Large intestine (tissue), 3 donors: ENCODE measurements at regions not wholly inside any gene's neighbourhood (a gene's known extent, or its start where the extent isn't known, plus 50 kb on each side); places are given as distances from the start of the nearest gene placed in this dataset.

Experiments used
- DNase-seq, 2 donors: peaks; one replicate each; pipeline versions ENCODE4 v3.0.0 to v3.0.0-alpha.2; 2013
- H3K27ac ChIP-seq: one replicate; pipeline ENCODE4 v1.5.1; 2013; ENCODE audit warnings: low read length
- H3K27me3 ChIP-seq: 2 replicates; pipeline ENCODE4 v1.6.1; 2013; ENCODE audit warnings: low read length; ENCODE audit not compliant: control insufficient read depth, insufficient read depth
- H3K36me3 ChIP-seq: 2 replicates; pipeline ENCODE4 v1.6.1; 2013; ENCODE audit warnings: low read length; ENCODE audit not compliant: control insufficient read depth, insufficient read depth
- H3K4me1 ChIP-seq: one replicate; pipeline ENCODE4 v1.6.1; 2013; ENCODE audit warnings: low read length; ENCODE audit not compliant: control insufficient read depth, insufficient read depth
- H3K4me3 ChIP-seq: one replicate; pipeline ENCODE4 v1.5.1; 2013; ENCODE audit warnings: low read length
- H3K9me3 ChIP-seq: one replicate; pipeline ENCODE4 v1.6.1; 2013; ENCODE audit warnings: mild to moderate bottlenecking, low read depth, low read length, moderate library complexity; ENCODE audit not compliant: control insufficient read depth
- WGBS: methylation state at CpG from one replicate; pipeline ENCODE4 v1.1.5; 2013; ENCODE audit warnings: low lambda C conversion rate; ENCODE audit not compliant: insufficient coverage; 5-methylcytosine and 5-hydroxymethylcytosine counted together

DNA sequence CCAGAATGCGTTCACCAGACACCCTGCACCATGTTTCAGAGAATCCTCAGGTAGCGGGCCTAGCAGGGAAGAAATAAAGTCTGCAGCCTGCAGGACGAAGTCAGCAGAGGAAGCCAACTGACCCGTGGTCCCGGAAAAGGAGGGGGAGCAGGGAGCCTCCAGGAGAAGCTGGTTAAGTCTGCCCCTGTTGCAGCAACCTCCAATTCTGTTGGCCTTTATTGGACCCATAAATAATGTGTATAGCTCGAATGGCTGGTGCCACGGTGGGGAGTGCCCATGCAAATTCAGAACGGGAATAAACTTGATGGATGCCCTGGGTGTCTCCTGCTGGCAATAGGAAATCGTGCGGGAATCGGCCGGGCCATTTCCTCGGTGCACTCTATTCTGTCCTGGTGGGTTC is 254.1 kb downstream of the AJAP1 start:
- DNase-seq = no peak
- Histone ChIP-seq H3K9me3 (no peaks in the 10 kb centered on the region), H3K27ac (no peak overlapping the region), H3K4me1 (no peaks in the 10 kb centered on the region), H3K4me3 (no peak overlapping the region), H3K27me3 (no peaks in the 10 kb centered on the region), H3K36me3 (no peaks in the 10 kb centered on the region)
- WGBS = 86% methylated on average over 4 of the region's 13 CpGs

DNA sequence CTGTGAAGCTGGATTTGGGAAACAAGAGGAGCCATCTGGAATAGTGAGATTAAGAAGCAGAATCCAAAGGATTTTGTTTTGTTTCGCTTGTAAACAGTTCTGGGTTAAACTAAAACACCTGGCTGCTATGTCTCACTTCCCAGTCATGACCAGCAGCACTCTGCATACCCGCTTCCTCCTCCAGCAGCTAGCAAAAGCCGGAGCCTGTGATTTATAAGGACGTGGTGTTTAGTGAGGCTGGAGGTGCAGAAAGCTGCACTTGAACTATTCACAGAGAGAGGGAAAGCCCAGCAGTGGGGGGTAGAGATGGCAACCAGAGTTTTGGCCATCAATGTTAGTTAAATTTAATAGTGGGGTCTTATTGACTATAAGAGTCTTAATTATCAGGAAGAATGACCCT is 240.2 kb downstream of the AJAP1 start:
- DNase-seq = no peak
- Histone ChIP-seq H3K4me3 (no peak overlapping the region), H3K9me3 (no peaks in the 10 kb centered on the region), H3K4me1 (no peaks in the 10 kb centered on the region), H3K27me3 (no peaks in the 10 kb centered on the region), H3K27ac (no peak overlapping the region), H3K36me3 (no peaks in the 10 kb centered on the region)
- no CpG with 5 or more reads among the region's 4 CpGs for WGBS

DNA sequence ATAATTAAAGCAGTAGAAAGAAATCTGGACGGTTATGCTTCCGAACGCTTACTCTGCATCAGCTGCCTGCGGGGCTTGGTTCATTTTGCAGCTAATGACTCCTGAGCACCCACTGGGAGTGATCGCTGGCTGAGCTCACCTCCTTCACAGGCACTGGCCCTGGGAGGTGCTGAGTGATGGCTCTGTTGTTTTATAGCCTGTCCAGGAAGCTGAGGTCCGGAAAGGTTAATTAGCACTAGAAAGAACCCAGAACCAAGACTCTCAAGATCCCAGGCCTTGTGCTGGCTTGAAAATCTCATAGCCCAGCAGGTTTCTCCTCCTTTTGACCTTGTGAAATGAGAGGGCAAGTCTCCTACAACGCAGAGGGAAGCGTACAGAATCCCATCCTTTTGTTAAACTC is 226.2 kb downstream of the AJAP1 start:
- no peak overlapping the region for H3K4me3 ChIP-seq
- DNase-seq = no peak
- H3K4me1 ChIP-seq = no peaks in the 10 kb centered on the region
- no peak overlapping the region for H3K27ac ChIP-seq
- H3K9me3 ChIP-seq = no peaks in the 10 kb centered on the region
- no peaks in the 10 kb centered on the region for H3K27me3 ChIP-seq
- H3K36me3 ChIP-seq = no peaks in the 10 kb centered on the region
- WGBS = no CpG with 5 or more reads among the region's 8 CpGs

GRCh38 chr1:4877426-4877825 is 223.0 kb downstream of the AJAP1 start:
- no peak overlapping the region for H3K27ac ChIP-seq
- no peaks in the 10 kb centered on the region for H3K36me3 ChIP-seq
- H3K27me3 ChIP-seq = no peaks in the 10 kb centered on the region
- WGBS = no CpG with 5 or more reads among the region's 3 CpGs
- no peak overlapping the region for H3K4me3 ChIP-seq
- DNase-seq = no peak
- H3K4me1 ChIP-seq = no peaks in the 10 kb centered on the region
- no peaks in the 10 kb centered on the region for H3K9me3 ChIP-seq

DNA sequence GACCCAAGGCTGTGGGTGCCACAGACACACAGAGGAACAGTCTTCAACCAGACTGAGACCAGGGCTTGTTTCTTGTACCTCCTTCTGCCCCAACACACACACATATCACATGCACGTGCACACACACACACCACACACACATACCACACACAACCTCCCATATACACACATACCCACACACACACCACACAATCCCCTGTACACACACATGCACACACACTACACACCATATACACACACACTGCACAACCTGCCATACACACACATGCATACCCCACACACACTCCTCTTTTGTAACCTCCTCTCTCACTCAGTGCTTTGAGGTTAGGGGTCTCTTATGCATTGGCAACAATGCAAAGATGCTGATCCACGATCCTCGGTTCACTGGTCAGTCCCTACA is 217.0 kb downstream of the AJAP1 start:
- no peak for DNase-seq
- Histone ChIP-seq H3K27ac (no peak overlapping the region), H3K27me3 (no peaks in the 10 kb centered on the region), H3K4me3 (no peak overlapping the region), H3K9me3 (no peaks in the 10 kb centered on the region), H3K36me3 (no peaks in the 10 kb centered on the region), H3K4me1 (no peaks in the 10 kb centered on the region)
- WGBS = no CpG with 5 or more reads among the region's 3 CpGs

GRCh38 chr1:4868521-4868920 is 214.1 kb downstream of the AJAP1 start:
- 63% methylated on average over 2 of the region's 2 CpGs for WGBS
- DNase-seq = no peak
- Histone ChIP-seq H3K4me3 (no peak overlapping the region), H3K27ac (no peak overlapping the region), H3K36me3 (no peaks in the 10 kb centered on the region), H3K9me3 (no peaks in the 10 kb centered on the region), H3K27me3 (no peaks in the 10 kb centered on the region), H3K4me1 (no peaks in the 10 kb centered on the region)

DNA sequence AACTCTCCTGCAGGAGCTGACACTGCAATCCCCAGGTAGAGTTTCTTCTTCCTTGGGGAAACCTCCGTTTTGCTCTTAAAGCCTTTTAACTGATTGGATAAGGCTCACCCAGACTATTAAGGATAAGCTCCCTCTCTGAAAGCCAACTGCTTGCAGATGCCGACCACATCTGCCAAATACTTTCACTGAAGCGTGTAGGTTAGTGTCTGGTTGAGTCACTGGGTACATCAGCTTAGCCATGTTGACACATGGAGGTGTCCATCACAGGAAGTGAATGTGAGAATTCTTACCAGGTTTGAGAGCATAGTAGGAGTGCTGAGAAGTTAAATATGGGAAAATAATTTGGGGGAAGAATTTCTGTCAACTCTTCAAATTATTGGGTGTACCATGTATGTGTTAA is 202.0 kb downstream of the AJAP1 start:
- no peaks in the 10 kb centered on the region for H3K9me3 ChIP-seq

DNA sequence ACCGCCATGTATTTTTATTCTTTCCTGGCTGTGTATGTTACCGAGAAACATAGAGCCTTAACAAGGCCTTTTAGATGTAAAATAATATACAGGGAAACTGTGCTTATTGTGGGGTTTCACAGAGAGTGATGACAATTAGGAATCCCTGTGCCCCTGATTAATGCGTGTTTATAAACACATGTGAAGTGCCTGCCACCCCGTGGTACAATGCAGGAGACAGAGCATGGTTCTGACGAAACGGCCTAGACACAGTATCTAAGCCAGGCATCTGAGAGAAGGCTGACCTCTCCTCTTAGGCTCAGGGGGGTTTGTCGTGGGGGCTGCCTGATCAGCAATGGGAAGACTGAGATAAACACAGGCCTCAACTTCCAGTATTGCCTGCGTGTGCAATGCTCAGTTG is 200.0 kb downstream of the AJAP1 start:
- H3K9me3 ChIP-seq = no peaks in the 10 kb centered on the region
- H3K4me3 ChIP-seq = no peak overlapping the region
- H3K27ac ChIP-seq = no peak overlapping the region
- WGBS = 100% methylated on average over 2 of the region's 8 CpGs
- no peaks in the 10 kb centered on the region for H3K4me1 ChIP-seq
- H3K27me3 ChIP-seq = no peaks in the 10 kb centered on the region
- DNase-seq = no peak
- H3K36me3 ChIP-seq = no peaks in the 10 kb centered on the region

More for the DNA sequence above, 202.0 kb downstream of the AJAP1 start:
- Histone ChIP-seq H3K4me3 (no peak overlapping the region), H3K27me3 (no peaks in the 10 kb centered on the region), H3K27ac (no peak overlapping the region), H3K36me3 (no peaks in the 10 kb centered on the region), H3K4me1 (no peaks in the 10 kb centered on the region)
- WGBS = 80% methylated on average over 1 of the region's 3 CpGs
- DNase-seq = no peak

GRCh38 chr1:4853904-4854303 is 199.5 kb downstream of the AJAP1 start:
- WGBS = 60% methylated on average over 1 of the region's 5 CpGs
- no peaks in the 10 kb centered on the region for H3K4me1 ChIP-seq
- no peaks in the 10 kb centered on the region for H3K27me3 ChIP-seq
- no peak overlapping the region for H3K27ac ChIP-seq
- H3K9me3 ChIP-seq = no peaks in the 10 kb centered on the region
- H3K36me3 ChIP-seq = no peaks in the 10 kb centered on the region
- H3K4me3 ChIP-seq = no peak overlapping the region
- no peak for DNase-seq

- WGBS = no CpG with 5 or more reads among the region's 8 CpGs
- no peaks in the 10 kb centered on the region for H3K36me3 ChIP-seq
- no peaks in the 10 kb centered on the region for H3K4me1 ChIP-seq
- H3K4me3 ChIP-seq = no peak overlapping the region
- no peak overlapping the region for H3K27ac ChIP-seq
- no peaks in the 10 kb centered on the region for H3K9me3 ChIP-seq
- DNase-seq = no peak
- H3K27me3 ChIP-seq = no peaks in the 10 kb centered on the region
Measured at GRCh38 chr1:4851385-4852065, 197.1 kb downstream of the AJAP1 start.

GRCh38 chr1:4848431-4848830 is 194.0 kb downstream of the AJAP1 start:
- H3K27me3 ChIP-seq = no peaks in the 10 kb centered on the region
- no peak for DNase-seq
- no peaks in the 10 kb centered on the region for H3K9me3 ChIP-seq
- no peak overlapping the region for H3K4me3 ChIP-seq
- H3K36me3 ChIP-seq = no peaks in the 10 kb centered on the region
- H3K27ac ChIP-seq = no peak overlapping the region
- WGBS = 67% methylated on average over 1 of the region's 4 CpGs
- no peaks in the 10 kb centered on the region for H3K4me1 ChIP-seq
